Endothelial cell (in vitro differentiated cells): ENCODE measurements at regions not wholly inside any gene's neighbourhood (a gene's known extent, or its start where the extent isn't known, plus 50 kb on each side); places are given as distances from the start of the nearest gene placed in this dataset.

Experiments
- DNase-seq: peaks from one replicate; pipeline ENCODE4 v3.0.0; 2021; ENCODE audit warnings: low spot score
- H3K27ac Mint-ChIP-seq: one replicate; pipeline ENCODE4 v1.8.0; 2021; ENCODE audit warnings: mixed read lengths, inconsistent platforms; ENCODE audit not compliant: unreplicated experiment
- H3K27me3 Mint-ChIP-seq: one replicate; pipeline ENCODE4 v1.8.0; 2021; ENCODE audit warnings: mild to moderate bottlenecking, moderate library complexity, mixed read lengths, inconsistent platforms; ENCODE audit not compliant: unreplicated experiment
- H3K36me3 Mint-ChIP-seq: one replicate; pipeline ENCODE4 v1.8.0; 2021; ENCODE audit warnings: mild to moderate bottlenecking, low read depth, mixed read lengths, inconsistent platforms; ENCODE audit not compliant: unreplicated experiment
- H3K4me1 Mint-ChIP-seq: one replicate; pipeline ENCODE4 v1.8.0; 2021; ENCODE audit warnings: mild to moderate bottlenecking, mixed read lengths, inconsistent platforms; ENCODE audit not compliant: unreplicated experiment
- H3K4me3 Mint-ChIP-seq: one replicate; pipeline ENCODE4 v1.8.0; 2021; ENCODE audit warnings: mild to moderate bottlenecking, mixed read lengths, inconsistent platforms; ENCODE audit not compliant: unreplicated experiment
- H3K9me3 Mint-ChIP-seq: one replicate; pipeline ENCODE4 v1.8.0; 2021; ENCODE audit warnings: mixed read lengths, inconsistent platforms; ENCODE audit not compliant: unreplicated experiment
- CTCF ChIP-seq: fragments of 200-600 bp; sonication (generic); IDR thresholded peaks from one replicate; pipeline ENCODE4 v1.5.0; 2021; ENCODE audit warnings: antibody characterized with exemption; ENCODE audit not compliant: unreplicated experiment

GRCh38 chr6:168834801-168835200, 393.8 kb downstream of the SMOC2 start:
- H3K36me3 Mint-ChIP-seq, result peaks cover 9% of the 10 kb centered on the region
- no peak for DNase-seq
- no peak overlapping the region for H3K4me3 Mint-ChIP-seq
- H3K27me3 Mint-ChIP-seq, result peaks cover 18% of the 10 kb centered on the region
- H3K9me3 Mint-ChIP-seq, result peaks cover 2% of the 10 kb centered on the region
- no peak overlapping the region for H3K27ac Mint-ChIP-seq
- TF ChIP-seq CTCF, result no peak
- peaks cover 3% of the 10 kb centered on the region for H3K4me1 Mint-ChIP-seq

GRCh38 chr6:168834042-168834587, 393.1 kb downstream of the SMOC2 start:
- peaks cover 12% of the 10 kb centered on the region for H3K27me3 Mint-ChIP-seq
- no peak overlapping the region for H3K4me3 Mint-ChIP-seq
- TF ChIP-seq CTCF, result no peak
- DNase-seq, result no peak
- H3K4me1 Mint-ChIP-seq, result peaks cover 3% of the 10 kb centered on the region
- H3K36me3 Mint-ChIP-seq, result peaks cover 3% of the 10 kb centered on the region
- H3K27ac Mint-ChIP-seq, result no peak overlapping the region
- no peaks in the 10 kb centered on the region for H3K9me3 Mint-ChIP-seq

- no peak for DNase-seq
- no peak overlapping the region for H3K4me3 Mint-ChIP-seq
These were observed 387.8 kb downstream of the SMOC2 start for GRCh38 chr6:168828800-168829199.

GRCh38 chr6:168828035-168828434, 387.1 kb downstream of the SMOC2 start:
- no peak for TF ChIP-seq CTCF
- no peak overlapping the region for H3K4me3 Mint-ChIP-seq
- no peaks in the 10 kb centered on the region for H3K9me3 Mint-ChIP-seq
- no peak for DNase-seq
- peaks cover 2% of the 10 kb centered on the region for H3K27me3 Mint-ChIP-seq
- peaks cover 5% of the 10 kb centered on the region for H3K4me1 Mint-ChIP-seq
- H3K36me3 Mint-ChIP-seq, result no peaks in the 10 kb centered on the region
- no peak overlapping the region for H3K27ac Mint-ChIP-seq

More at GRCh38 chr6:168828800-168829199, 387.8 kb downstream of the SMOC2 start:
- H3K27me3 Mint-ChIP-seq, result peaks cover 4% of the 10 kb centered on the region
- no peak overlapping the region for H3K27ac Mint-ChIP-seq
- H3K36me3 Mint-ChIP-seq, result no peaks in the 10 kb centered on the region
- TF ChIP-seq CTCF, result no peak
- no peaks in the 10 kb centered on the region for H3K9me3 Mint-ChIP-seq
- H3K4me1 Mint-ChIP-seq, result peaks cover 5% of the 10 kb centered on the region

- no peak overlapping the region for H3K4me3 Mint-ChIP-seq
- H3K27me3 Mint-ChIP-seq, result peaks cover 2% of the 10 kb centered on the region
- DNase-seq, result no peak
- no peak for TF ChIP-seq CTCF
- H3K36me3 Mint-ChIP-seq, result no peaks in the 10 kb centered on the region
- H3K27ac Mint-ChIP-seq, result no peak overlapping the region
- H3K4me1 Mint-ChIP-seq, result peaks cover 5% of the 10 kb centered on the region
- H3K9me3 Mint-ChIP-seq, result no peaks in the 10 kb centered on the region
These were observed 386.5 kb downstream of the SMOC2 start for GRCh38 chr6:168827586-168827871.
